HG03196 (cell line): ENCODE measurements at regions not wholly inside any gene's neighbourhood (a gene's known extent, or its start where the extent isn't known, plus 50 kb on each side); places are given as distances from the start of the nearest gene placed in this dataset.

Experiments
- ATAC-seq: cut with Tn5 transposase; IDR thresholded peaks from one replicate; pipeline ENCODE4 v1.9.1; 2021; ENCODE audit not compliant: unreplicated experiment

DNA sequence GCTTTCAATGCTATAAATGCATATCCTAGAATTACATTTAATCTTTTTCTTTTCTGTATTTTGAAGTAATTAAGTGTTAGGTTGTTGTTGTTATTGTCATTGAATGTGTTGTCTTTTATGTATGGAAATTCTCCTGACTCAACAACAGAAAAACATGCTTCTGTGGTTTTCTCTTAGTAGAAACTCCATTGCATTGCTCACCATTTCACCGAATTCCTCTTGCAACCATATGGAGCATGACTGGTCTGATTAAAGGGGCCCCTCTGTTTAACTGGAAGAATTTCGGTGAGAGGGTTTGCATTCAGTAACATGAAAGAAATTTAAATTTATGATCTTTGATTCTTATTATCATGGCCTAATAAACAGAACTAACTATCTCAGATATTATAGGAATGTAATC is 454.3 kb upstream of the JARID2 start:
- ATAC-seq: no peak

DNA sequence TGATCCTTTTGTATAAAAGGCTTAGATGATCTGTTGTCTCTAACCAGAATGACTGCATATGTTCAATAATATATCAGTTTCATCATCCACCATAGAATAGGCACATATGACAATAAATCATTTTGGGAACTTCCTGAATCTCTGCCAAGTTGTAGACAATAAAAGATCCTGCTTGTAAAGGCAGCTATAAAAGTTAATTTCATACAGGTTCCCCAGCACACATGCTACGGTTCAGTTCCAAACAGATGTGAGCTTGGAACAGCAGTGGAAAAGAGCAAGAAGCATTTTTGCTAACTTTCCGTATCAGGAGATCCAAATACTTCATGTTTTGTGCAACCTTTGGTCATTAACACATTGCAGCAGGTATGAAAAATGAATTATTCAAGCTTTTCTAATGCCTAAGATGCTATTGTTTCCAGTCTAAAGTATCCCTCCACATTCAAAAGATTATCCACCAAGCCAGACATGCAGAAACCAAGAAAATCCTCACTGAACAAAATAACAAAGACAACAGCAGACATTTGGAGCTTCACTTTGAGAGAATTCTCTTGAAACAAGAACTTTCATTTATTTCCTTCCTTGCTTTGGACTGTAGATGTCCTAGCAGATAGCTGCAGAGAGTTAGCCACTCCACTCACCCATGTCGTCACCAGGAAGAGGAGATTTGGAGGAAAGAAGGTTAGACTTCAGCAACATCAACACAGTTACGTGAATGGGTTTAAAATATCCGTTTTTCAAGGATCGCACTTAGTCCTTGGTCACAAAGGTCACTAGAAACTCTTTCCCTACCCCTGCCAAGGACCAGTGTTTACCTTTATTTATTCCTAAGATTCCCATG is 453.5 kb upstream of the JARID2 start:
- no peak for ATAC-seq

DNA sequence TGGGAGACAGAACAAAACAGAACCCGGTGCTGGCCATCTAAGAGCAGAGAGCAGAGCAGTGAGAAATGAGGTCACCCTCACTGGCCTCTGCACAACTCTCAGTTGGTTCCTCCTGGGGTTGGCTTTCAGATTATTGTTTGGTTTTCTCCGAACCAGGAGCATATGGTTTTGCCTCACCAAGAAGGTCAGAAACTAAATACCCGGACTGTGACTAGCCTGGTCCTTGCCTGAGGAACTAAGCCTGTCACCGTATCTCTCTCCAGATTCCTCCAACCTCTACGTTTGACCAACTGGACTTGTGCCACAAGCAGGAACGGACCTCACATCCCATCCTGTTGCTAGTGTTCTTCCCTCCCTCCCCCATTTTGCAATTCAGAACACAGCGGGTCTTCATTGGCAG is 450.4 kb upstream of the JARID2 start:
- no peak for ATAC-seq

DNA sequence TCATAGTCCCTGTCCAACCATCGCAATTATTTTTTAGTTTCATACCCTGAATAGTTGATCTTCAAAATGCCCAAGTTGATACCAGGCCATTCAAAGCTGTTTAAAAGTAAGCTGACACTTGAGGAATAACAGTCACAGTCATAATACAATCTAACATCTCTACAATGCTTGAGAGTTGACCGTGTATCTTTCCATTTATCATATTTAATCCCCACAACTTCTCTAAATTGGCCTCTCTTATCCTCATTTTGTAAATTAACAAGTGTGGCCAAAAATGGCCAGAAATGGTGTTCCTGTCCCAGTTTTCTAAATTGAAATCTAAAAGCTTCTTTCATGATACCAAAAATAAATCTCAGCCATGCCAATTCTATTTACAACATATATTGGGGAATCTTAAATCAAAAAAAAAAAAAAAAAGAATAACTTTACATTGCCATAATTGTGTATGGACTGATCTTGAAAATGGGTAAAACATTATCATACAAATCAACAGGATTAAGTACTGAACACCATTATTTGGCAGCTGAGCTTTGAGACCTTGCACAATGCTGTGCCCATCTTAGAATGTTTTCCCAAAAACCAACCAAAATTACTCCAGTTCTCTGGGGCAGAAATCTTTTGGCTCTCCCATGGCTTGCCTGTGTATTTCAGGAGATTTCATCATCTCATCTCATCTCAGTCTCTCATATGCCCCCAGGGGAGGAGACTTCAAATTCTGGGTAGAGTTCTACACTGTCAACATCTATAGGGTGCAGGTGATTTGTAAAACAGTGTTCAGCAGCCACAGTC is 448.7 kb upstream of the JARID2 start:
- no peak for ATAC-seq

DNA sequence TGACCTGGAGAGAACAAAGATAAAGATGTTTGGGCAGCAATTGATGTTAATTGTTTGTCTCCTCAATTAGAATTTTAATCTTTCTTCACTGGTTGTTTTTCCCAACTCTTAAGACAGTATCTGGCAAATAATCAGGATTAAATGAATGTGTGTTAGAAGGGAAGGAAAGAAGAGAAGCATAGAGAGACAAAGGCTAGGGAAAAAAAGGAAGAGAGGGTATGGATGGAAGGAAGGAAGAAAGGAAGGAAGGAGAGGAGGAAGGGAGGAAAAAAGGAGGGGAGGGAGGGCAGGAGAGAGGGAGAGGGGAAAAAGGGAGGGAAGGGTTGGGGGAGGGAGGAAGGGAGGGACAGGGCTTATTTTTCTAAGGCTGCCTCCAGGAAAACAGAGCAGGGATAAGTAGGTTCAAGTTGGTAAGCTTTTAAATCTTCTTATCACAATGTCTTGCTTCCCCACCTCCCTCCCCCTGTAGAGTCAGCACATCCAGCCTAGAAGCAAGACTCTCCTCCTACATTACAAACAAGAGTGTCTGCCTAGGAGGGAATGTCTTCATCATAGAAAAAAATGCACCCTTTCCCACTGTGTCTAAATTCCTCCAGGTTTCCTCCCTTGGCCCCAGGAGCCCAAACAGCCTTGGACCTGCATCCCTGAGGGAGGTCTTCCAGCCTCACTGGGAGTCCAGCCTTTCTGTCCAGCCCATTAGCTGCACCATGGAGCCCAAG is 447.8 kb upstream of the JARID2 start:
- no peak for ATAC-seq

DNA sequence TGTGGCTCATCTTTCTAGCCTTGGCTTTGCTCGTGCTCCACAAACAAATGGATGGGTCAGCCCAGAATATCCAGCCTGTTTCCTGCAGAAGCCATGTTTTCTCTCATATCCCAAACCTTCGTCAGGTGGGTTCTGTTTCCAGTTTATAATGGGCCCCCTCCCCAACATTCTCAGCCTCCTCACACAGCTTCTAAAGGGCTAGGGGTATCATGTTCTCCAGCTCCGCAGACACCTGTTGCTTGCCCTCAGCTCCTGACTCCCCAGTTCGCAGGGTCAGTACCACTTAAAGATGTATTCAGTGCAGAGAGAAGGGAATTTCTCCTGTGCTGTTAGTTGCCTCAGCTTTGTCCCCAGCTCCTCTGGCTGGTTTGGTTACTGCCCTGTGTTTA is 447.3 kb upstream of the JARID2 start:
- no peak for ATAC-seq

DNA sequence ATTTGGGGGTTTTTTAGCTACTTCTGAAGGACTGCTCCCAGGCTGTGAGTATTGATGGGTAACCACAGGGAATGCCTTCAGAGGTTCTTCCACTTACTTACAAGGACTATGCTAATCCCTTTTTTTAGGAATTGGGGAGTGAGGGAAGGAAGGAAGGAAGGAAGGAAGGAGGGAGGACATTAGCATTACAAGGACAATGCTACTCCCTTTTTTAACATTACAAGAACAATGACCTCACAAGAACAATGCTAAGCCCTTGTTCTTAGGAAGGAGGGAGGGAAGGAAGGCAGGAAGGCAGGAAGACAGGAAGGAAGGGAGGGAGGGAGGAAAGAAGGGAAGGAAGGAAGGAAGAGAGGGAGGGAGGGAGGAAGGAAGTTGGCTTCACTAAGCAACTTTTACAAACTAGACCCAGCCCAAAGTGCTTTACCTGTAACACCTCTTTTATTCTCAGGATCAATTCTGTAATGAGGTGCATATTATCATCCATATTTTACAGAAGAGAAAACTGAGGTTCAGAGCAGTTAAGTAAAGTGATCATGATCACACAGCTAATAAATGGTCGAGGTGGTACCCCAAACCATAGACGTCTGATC is 446.8 kb upstream of the JARID2 start:
- no peak for ATAC-seq

DNA sequence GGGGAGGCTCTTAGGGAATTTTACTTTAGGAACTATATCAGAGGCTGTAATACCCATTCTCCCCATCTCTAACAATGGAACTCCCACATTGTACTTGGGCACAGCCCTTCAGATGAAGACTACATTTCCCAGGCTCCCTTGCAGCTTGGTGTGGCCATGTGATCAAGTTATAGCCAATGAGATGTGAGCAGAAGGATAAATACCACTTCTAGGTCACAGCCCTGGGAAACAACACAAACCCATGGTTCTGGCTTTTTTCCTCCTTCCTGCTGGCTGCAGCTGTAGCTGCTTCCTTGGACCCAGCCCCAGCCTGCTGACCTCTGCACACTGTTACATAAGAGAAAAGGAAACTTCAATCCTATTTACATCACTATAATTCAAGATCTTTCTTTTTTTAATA is 445.9 kb upstream of the JARID2 start:
- no peak for ATAC-seq

DNA sequence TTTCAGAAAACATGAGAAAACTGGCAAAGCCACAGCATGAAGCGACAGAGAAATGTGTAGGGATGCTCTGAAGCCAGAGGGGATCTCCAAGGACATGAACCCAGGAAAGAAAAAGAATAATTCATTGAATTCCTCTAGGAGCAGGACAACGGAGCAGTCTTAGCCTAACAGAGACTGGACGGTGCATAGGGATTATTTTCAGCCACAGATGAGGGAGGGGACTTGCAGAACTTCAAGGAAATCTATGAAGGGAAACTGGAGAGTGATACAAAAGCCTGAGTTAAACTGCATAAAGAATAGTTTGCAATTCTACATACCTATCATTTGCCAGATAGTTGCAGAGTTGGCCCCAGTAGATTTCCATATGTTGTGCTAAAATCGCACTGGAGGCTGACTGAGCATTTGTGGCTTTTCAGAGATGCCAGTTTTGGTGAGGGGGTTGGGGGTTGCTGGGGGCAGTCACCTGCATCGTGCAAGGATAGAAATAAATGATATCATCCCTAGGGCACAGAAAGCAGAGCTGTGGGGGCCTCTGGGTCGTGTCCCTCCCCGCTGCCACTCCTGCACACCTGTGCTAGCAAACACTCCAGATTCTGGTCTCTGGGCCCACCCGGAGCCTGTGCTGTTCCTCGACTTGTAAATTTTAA is 443.2 kb upstream of the JARID2 start:
- ATAC-seq: no peak

DNA sequence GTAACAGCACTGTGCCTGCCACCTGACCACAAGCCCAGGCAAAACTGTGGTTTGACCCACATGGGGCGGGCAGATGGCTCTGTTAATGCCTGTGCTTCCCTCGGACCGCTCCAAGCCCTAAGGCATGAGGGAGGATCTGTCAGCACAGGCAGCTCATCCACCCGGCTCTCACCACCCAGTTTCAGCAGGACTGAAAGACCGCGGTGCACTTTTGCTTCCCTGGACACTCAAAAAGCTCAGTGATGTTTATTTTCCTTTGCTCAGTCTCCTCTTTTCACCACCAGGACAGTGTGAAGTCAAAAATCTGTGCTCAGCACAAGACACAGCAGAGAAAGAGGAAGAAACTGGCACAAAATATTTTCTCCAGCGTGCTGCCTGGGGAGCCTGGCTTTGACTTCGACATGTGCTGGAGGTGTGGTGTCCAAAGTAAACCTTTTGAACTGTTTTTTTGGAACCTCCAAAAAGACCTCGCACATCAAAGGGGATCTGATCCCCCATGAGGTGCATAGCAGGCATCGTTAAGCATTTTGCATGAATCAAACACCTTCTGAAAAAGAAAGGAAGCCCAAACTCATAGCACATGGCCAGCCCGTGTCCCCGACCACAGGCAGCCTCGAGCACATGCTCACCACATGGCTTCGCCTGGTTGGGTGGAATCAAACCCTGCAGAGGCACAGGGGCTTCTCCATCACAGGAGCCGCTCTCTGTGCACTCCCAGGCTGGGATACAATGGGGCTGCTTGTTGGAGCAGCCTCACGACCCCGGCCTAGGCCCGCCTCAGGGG is 441.7 kb upstream of the JARID2 start:
- no peak for ATAC-seq

DNA sequence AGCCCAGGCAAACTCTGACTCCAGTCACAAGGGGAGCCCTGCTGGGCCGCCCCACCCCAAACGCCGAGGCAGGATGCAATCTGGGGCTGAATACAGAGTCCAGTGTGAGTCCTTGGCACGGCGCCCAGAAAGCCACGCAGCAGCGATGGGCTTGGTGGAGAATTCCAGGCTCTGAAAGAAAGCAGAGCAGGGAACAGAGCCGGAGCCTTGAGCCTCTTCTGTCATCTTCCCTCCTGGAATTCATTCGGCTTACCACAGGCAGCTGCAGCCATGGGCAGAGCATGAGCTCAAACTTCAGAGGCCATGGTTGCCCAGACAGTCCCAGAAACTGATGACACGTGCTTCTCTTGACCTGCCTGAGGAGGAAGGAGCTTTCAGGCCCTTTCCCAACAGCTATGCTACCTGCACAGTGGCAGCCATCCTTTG is 441.1 kb upstream of the JARID2 start:
- ATAC-seq: no peak

DNA sequence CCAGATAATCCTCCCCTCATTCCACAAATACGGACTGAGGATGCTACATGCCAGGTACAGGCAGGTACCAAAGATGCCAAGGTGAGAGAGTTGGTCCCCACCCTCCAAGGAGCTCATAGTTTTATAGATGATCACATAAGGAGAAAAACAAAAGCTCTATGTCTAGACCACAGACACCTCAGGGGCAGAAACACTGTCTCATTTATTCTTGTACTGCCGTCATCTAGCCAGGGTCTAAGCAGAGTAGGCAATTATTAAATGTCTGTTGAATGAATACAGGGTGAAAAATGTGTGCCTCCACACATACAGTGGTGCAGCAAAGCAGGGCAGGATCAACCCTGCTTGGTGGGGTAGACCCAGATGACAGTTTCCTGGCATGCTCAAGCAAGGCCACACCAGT is 439.8 kb upstream of the JARID2 start:
- ATAC-seq: no peak

DNA sequence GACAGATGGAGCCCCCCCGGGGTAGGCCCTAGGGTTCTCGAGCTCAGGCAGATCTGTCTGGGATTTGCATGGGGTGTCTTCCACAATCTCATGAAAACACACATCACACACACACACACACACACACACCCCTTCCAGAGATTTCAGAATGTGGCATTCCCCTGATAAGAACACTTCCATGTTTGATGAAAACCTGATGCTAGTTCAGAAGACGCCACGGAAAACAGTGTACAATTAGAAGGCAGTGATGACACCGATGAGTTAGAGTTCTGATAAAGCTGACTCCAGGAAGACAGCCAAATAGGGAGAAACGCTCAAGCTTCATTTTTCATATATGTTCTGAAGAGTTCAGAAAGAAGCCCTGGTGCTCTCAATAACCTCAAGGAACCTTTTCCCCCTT is 438.7 kb upstream of the JARID2 start:
- no peak for ATAC-seq

DNA sequence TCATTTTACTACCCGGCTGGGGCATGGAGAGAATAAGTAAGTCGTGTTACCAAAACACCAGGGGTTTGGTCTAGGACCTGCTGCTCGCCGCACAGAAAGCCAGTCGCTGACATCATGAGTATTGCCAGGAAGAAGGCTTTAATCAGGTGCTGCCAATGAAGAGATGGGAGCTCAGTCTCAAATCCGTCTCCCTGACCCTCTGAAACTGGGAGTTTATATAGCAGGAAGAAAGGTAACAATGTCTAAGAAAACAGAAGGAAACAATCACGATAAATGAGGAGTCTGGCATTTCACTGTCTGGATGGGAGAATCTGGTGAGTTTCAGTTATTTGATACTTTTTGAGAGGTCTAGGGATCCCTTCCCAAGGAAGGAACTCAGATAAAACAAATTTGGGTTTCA is 437.9 kb upstream of the JARID2 start:
- no peak for ATAC-seq

DNA sequence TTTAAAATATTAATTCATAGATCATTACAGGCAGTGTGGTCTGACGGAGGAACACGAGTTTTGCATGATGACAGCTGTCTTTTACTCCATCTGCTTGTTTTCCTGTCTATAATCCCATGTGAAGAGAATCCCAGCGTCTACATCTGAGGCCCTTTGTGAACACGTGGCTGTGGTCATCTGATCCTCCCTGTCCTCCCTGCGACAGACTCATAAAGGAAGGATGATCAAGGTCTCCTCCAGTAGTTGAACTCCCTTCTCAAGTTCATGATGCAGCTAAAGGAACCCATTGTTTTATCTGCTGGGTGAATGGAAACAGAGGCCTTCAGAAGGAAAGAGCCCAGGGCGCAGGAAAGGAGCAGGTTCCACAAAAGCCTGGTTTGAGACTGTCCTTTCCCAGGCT is 435.8 kb upstream of the JARID2 start:
- no peak for ATAC-seq

DNA sequence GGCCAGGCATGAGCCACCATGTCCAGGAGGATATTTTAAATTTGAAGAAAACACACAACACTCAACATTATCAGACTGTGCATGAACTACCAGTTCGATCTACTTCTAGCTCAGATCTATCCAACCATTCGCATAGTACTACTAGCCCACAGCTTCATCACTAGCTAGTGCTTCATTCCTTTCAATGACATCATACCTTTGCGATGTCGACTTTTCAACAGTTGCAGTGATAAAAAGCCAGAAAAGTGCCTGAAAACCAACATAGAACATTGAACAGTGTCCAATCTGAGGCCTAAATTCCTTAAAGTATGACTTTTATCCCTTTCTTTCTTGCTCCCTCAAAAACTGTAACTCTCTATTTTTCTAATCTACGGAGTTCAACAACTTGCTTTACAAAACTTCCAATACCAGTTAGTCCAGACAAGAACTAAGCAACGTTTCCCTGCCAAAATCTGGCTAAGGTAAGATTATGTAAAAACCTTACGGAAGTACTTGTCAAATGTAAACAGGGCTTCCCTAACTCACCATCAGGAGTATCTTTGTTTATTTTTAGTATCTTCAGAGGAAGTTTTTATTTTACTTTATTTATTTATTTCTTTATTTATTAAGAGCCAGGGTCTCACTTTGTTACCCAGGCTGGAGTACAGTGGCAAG is 434.0 kb upstream of the JARID2 start:
- ATAC-seq: no peak

DNA sequence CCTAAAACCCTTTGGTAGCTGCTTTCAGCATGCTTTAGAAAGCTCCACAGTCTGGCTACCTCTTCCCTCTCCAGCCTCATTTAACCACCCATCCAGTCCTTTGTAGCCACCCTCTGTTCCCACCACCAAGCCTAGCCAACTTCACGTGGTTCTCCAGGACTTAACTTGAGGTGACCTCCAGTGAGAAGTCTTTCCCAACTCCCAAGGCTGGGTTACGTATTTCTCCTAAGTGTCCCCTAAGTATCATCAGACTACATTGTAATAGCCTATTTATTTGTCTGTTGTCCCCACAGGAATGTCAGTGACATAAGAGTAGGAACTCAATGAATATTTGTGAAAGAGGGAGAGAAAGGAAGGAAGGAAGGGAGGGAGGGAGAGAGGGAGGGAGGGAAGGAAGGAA is 431.9 kb upstream of the JARID2 start:
- ATAC-seq: no peak

DNA sequence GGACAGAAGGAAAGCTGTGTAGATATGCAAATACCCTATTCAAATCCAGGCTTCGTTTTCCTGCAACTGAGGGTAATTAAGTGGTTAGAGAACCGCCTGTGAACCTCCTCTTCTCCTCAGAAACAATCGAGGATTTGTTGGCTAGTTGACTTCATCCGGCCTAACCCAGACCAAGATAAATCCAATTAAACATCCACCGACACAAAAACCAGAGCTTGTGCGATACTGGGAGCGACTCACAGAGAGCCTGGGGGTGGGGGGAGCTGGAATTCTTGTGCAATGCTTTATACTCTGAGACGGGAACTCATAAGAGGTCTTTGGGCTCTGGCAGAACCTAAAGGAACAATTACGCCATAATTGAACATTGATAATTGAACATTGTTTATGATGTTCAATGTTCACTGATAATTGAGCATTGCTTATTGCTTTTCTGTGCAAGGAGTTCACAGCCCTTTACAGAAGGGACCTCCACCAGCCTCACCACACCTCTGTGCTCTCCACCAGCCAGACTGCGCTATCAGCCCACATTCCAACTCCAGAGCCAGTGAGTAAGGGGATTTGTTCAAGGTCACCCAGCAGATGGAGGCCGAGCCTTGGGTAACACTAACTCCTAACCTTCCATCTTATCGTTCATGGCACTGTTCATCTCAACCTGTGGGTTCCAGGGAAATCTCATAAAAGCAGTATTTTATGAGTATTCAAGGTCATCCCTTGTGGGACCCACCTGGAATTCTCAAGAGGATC is 429.6 kb upstream of the JARID2 start:
- ATAC-seq: no peak

DNA sequence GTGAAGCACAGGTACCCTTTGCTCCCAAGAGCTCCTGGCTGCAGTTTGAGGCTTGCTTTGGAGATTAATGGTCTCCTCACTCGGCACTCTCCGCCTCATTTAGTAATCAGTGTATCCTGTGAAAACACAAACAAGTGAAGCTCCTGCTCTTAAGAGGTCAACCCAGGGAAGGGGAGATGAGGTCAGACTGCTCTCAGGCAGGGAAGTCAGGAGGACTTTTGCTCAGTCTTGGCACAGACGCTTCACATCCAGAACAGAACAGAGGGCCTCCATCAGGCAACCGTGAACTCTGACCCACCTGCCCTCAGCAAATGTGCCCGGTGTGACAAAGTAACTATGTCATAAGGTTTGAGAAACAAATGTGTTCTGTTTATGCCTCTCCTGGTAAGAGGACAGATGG is 428.8 kb upstream of the JARID2 start:
- ATAC-seq: no peak
